ENCODE measurements at regions not wholly inside any gene's neighbourhood (a gene's known extent, or its start where the extent isn't known, plus 50 kb on each side); places are given as distances from the start of the nearest gene placed in this dataset.

DNA sequence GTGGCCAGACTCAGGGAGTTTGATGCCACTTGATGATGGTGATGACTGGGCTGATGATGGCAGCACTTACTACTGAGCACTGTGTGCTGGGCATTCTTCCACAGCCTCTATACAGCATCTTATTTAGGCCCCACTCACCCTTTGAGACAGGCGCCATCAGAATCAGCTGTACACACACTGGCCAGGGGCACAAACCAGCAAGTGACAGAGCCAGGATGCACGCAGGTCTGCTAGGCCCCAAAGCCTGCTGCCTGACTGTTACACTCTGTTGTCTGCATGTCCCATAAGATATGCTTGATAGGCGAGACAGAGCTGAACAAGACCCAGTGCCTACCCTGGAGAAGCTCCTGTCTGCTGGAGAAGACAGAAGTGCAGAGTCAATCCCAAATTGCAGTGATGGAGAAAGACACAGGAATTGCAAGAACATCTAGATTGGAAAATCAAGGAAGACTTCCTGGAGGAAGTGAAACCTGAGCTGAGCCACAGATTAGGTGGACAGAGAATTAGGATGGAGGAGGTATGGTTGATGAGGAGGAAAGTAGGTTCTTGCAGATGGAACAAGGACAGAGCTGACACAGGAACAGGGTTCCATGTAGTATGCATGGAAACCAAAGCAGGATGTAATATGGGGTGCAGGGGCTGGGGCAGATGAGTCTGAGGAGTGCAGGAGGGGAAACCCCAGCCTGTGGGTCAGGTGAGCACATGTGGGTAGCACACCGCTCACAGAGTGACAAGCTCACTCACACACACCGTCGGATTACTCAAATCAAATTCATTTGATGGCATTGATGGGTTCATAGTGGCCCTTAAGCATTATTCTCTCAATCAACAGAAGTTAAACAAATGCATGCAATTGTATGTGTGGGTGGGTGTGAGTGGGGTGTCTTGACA is 117.3 kb downstream of the BEGAIN start:
- no peaks in the 10 kb centered on the region for H3K9me3 Mint-ChIP-seq
- no peaks in the 10 kb centered on the region for H3K27me3 Mint-ChIP-seq (ENCODE audit: low read depth)
- DNase-seq = no peak
- H3K4me3 Mint-ChIP-seq = no peak overlapping the region
- H3K4me1 Mint-ChIP-seq (ENCODE audit: low read depth) = peaks cover 3% of the 10 kb centered on the region
- peaks cover 15% of the 10 kb centered on the region for H3K36me3 Mint-ChIP-seq (ENCODE audit: insufficient read depth)
- peak; percentile 35 to 69 for ATAC-seq

DNA sequence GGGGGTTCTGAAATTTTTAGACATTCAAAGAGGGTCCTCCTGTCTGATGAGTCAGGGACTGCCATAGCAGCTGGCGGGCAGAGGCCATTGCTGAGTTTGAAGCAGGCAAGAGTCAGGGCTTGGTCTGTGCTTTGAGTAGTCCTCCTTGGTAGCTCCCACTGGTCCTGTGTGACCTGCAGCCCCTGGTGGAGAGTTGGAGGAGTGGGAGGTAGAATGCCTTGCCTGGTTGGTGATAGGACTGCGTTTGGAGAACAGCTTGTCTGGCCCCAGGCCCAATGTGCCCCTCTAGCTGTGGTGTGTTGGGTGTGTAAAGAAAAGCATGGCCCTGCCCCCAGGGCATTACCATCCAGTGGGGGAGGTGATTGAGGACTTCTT is 116.7 kb downstream of the BEGAIN start:
- H3K9me3 Mint-ChIP-seq = no peaks in the 10 kb centered on the region
- H3K4me1 Mint-ChIP-seq (ENCODE audit: low read depth) = peaks cover 3% of the 10 kb centered on the region
- peaks cover 19% of the 10 kb centered on the region for H3K36me3 Mint-ChIP-seq (ENCODE audit: insufficient read depth)
- no peak overlapping the region for H3K4me3 Mint-ChIP-seq
- no peaks in the 10 kb centered on the region for H3K27me3 Mint-ChIP-seq (ENCODE audit: low read depth)
- DNase-seq = no peak
- no peak for ATAC-seq

DNA sequence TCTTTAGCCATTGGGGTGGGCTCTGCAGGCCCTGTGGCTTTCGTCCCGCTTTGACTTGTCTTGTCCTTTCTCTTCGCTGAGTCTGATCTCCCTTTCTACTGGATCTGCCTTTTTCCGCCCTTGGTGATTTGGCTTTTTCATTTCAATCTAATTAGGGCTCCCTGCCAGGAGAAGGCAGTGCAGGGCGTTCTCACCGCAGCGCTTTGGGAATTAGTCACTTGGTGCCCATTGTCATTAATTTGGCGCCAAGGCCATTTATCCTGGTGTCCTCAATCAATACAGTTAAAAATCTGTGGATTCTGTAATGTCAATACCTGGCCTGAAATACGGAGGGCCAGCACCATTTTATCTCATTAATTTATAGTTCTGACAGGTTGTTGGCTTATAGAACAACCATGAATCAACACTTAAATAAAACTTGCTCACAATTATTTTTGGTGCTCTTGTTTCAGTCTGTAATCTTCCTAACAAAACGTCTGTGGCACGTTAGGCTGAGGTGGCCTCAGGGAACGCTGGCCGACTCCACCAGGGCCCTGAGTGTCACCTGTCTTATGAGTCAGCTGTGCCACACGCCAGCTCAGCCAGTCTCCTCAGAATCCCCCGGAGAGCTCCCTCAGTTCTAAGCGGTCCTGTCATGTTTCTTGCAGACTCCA is 115.7 kb downstream of the BEGAIN start:
- no peaks in the 10 kb centered on the region for H3K27me3 Mint-ChIP-seq (ENCODE audit: low read depth)
- DNase-seq (no peak), ATAC-seq (no peak)
- no peak overlapping the region for H3K4me3 Mint-ChIP-seq
- no peaks in the 10 kb centered on the region for H3K9me3 Mint-ChIP-seq
- H3K4me1 Mint-ChIP-seq (ENCODE audit: low read depth) = peaks cover 3% of the 10 kb centered on the region
- H3K36me3 Mint-ChIP-seq (ENCODE audit: insufficient read depth) = peaks cover 19% of the 10 kb centered on the region

DNA sequence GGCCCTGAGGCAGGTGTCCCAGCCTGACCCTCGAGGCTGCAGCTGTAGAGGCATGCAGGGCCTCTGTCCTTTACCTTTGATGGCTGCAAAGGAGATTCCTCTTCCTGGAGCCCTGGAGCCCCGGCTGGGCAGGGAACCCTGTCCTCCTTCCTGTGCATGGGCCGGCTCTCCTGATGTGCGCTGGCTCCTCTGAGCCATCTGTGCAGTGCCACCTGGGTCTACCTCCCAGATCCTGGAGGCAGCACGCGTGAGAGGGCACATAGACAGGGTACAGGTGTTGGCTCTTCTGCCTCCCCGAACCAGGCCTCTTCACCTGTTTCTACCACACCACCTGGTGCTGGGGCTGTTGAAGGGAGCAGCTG is 115.1 kb downstream of the BEGAIN start:
- Mint-ChIP-seq H3K36me3 (ENCODE audit: insufficient read depth) (peaks cover 19% of the 10 kb centered on the region), H3K4me3 (no peak overlapping the region), H3K9me3 (no peaks in the 10 kb centered on the region), H3K27me3 (ENCODE audit: low read depth) (no peaks in the 10 kb centered on the region), H3K4me1 (ENCODE audit: low read depth) (peaks cover 3% of the 10 kb centered on the region)
- ATAC-seq = no peak
- no peak for DNase-seq

DNA sequence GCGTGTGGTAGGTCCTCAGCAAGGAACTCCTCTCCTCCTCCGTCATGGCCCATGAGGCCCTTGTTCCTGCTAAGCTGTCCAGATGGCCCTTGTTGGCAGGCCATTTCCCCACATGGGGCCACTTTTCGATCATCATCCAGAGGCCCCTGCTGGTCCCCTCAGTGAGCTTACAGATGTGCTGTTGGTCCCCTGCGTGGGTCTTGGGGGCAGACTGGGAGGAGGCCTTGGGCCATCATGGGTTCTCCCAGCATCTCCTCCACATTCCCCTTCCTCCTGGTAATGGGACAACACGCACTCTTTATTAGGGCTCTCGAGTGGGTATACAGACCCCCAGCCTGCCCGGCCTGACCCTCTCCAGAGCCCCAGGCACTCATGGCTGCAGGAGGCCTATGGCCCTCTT is 114.7 kb downstream of the BEGAIN start:
- DNase-seq (no peak), ATAC-seq (no peak)
- Mint-ChIP-seq H3K4me1 (ENCODE audit: low read depth) (peaks cover 3% of the 10 kb centered on the region), H3K27me3 (ENCODE audit: low read depth) (no peaks in the 10 kb centered on the region), H3K4me3 (no peak overlapping the region), H3K9me3 (no peaks in the 10 kb centered on the region), H3K36me3 (ENCODE audit: insufficient read depth) (peaks cover 19% of the 10 kb centered on the region)

DNA sequence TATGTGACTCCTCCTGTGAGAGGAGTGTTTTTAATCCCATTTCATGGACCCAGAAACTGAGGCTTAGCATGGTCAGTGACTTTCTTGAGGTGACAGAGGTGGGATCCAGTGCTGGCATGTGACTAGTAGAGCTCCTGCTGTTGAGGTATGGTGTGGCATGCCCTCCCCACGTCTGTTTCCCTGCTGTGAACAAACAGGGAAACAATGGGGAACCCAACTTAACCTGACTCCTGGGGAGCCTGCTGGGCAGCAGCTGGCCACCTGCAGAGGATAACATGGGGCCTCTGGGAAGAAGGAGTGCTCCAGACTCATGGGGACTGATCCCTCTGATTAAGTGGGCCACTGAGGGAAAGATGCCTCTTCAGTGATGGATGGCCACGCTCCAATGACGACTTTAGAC is 114.0 kb downstream of the BEGAIN start:
- Mint-ChIP-seq H3K27me3 (ENCODE audit: low read depth) (no peaks in the 10 kb centered on the region), H3K9me3 (no peaks in the 10 kb centered on the region), H3K4me3 (no peak overlapping the region), H3K4me1 (ENCODE audit: low read depth) (peaks cover 3% of the 10 kb centered on the region), H3K36me3 (ENCODE audit: insufficient read depth) (peaks cover 19% of the 10 kb centered on the region)
- ATAC-seq (no peak), DNase-seq (no peak)

DNA sequence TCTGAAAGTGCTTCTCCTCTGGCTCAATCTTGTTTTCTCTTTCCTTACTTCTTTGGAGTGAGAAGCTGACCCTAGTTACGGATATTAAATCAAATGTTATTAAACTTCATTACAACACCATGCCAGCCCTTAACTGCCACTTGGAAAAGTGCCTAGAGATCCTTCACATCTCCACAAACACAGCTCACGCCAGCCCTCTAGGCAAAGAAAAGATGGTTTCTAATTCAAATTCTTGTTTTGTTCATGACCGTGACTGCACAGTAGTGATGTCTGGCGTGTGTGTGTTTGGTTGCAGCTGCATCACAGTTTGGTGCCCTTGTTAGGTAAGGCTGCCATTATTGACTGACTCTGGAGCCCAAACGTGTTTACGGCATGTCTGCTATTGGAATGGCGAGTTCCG is 113.0 kb downstream of the BEGAIN start:
- peaks cover 3% of the 10 kb centered on the region for H3K4me1 Mint-ChIP-seq (ENCODE audit: low read depth)
- ATAC-seq (no peak), DNase-seq (no peak)
- H3K9me3 Mint-ChIP-seq = no peaks in the 10 kb centered on the region
- no peak overlapping the region for H3K4me3 Mint-ChIP-seq
- peaks cover 19% of the 10 kb centered on the region for H3K36me3 Mint-ChIP-seq (ENCODE audit: insufficient read depth)
- no peaks in the 10 kb centered on the region for H3K27me3 Mint-ChIP-seq (ENCODE audit: low read depth)

DNA sequence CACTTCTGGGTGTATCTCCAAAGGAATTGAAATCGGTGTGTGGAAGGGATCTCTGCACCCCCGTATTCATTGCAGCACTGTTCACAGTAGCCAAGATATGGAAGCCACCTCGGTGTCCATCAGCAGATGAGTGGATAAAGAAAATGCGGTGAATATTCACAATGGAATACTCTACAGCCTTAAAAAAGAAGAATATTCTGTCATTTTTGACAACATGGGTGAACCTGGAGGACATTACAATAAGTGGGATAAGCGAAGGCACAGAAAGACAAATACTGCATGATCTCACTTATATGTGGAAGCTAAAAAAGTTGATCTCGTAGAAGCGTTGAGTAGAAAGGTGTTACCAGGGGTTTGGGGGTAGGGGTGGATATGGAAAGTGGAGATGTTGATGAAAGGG is 111.9 kb downstream of the BEGAIN start:
- H3K4me1 Mint-ChIP-seq (ENCODE audit: low read depth) = no peaks in the 10 kb centered on the region
- H3K9me3 Mint-ChIP-seq = no peaks in the 10 kb centered on the region
- H3K27me3 Mint-ChIP-seq (ENCODE audit: low read depth) = no peaks in the 10 kb centered on the region
- H3K4me3 Mint-ChIP-seq = no peak overlapping the region
- peaks cover 14% of the 10 kb centered on the region for H3K36me3 Mint-ChIP-seq (ENCODE audit: insufficient read depth)
- DNase-seq = no peak
- ATAC-seq = no peak

DNA sequence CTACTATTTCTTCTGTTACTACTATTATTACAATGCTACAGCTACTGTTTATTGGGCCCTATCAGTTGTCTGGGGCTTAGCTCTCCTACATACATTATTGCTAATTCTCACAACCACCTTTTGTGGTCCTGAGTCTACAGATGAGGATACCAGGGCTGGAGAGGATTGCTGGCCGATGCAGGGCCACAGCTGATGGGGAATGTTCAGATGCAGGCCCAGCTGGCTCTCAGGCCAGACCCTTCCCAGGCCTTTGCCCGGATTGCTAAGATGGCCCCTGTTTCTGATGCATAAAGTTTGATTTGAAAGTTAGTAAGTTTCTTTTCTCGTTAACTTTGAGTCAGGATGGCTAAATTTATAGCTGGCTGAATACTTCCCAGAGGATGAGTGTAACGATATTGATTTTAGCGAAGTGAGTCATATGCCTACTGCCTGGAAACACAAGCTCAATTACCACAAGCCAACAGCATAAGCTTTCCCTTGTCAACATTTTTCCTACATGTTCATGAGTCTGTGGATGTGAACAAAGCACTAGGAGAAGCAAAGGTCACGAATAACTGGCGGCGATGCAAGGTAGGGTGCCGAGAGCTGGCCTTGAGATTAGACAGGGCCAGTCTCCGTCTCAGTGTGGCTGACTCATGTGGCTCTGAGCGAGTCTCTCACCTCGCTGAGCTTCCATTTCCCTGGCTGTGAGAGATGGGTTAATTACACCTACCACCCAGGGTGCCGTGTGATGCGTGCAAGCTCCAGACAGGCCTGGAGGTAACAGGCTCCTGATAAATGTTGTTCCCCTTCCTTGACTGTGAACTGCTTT is 111.0 kb downstream of the BEGAIN start:
- no peak for DNase-seq
- H3K4me3 Mint-ChIP-seq = no peak overlapping the region
- no peaks in the 10 kb centered on the region for H3K9me3 Mint-ChIP-seq
- no peaks in the 10 kb centered on the region for H3K4me1 Mint-ChIP-seq (ENCODE audit: low read depth)
- ATAC-seq = no peak
- peaks cover 14% of the 10 kb centered on the region for H3K36me3 Mint-ChIP-seq (ENCODE audit: insufficient read depth)
- H3K27me3 Mint-ChIP-seq (ENCODE audit: low read depth) = no peaks in the 10 kb centered on the region

DNA sequence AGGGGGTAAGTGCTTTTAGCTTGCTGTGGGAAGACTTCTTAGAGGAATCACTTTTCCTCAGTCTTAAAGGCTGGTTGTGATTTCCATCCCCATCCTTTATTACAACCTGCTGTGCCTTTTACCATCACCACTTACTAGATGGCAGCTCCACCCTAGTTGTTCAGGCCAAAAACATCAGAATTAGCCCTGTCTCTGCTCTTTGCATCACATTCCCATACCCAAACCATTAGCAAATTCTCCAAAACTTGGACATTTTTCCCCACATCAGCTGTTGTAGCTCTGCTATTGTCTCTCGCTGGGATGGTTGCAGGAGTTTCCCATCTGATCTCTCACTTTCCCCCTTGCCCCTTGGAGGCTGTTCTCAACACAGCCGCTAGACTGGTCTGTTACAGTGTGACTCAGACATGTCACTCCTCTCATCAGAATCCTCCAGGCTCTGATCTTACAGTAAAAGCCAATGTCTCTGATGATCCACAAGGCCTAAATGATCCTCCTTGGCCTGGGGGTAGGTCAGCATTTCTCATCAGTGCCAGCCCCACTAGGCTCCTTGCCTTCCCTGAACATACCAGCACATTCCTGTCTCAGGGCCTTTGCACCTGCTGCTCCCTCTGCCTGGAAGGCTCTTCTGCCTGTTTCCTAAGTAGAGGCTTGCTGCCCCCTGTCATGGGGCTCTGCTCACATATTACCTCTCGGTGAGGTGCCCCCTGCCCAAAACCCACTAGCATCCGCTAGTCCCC is 102.5 kb downstream of the BEGAIN start:
- Mint-ChIP-seq H3K4me1 (ENCODE audit: low read depth) (peaks cover 19% of the 10 kb centered on the region), H3K27me3 (ENCODE audit: low read depth) (no peaks in the 10 kb centered on the region), H3K36me3 (ENCODE audit: insufficient read depth) (peaks cover 23% of the 10 kb centered on the region), H3K4me3 (no peak overlapping the region), H3K9me3 (no peaks in the 10 kb centered on the region)
- ATAC-seq (no peak), DNase-seq (no peak)

DNA sequence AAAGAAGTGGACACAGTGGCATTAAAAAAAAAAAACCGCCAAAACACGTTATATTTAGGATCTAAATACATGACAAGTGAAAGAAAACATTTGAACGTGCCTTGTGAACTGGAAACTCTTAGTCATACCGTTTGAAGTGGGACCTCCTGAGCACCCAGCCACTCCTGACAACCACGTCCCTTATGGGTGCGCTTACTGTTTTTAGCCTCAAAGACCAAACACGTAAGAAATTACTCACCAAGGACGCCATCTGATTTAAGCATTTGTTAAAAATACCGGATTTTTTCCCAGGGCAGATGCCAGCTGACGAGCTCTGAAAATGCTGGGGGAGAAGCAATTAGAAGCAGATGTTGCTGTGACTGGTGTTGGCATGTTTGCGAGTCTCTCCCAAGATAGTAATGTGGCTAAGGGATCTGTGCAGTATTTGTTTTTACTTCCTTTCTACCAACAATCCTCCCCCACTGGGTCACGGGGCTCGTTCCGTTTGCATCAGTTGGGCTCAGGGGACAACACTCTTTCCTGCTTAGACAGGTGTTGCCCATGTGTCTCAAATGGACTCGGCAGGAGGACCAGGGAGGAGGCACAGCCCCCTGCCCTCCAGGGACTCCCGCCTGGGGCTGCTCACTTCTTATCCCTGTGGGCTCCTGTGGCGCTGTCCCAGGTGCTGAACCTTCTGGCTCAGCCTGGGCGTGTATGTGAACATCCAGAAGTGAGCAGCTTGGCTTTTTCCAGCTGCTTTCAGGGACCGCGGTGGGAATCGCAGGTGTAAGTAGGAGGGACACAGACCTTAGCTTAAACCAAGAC is 101.0 kb downstream of the BEGAIN start:
- DNase-seq (peak; percentile 38), ATAC-seq (peak; percentile 51 to 73)
- no peaks in the 10 kb centered on the region for H3K9me3 Mint-ChIP-seq
- H3K4me1 Mint-ChIP-seq (ENCODE audit: low read depth) = peaks cover 19% of the 10 kb centered on the region
- H3K27me3 Mint-ChIP-seq (ENCODE audit: low read depth) = no peaks in the 10 kb centered on the region
- H3K4me3 Mint-ChIP-seq = no peak overlapping the region
- peaks cover 23% of the 10 kb centered on the region for H3K36me3 Mint-ChIP-seq (ENCODE audit: insufficient read depth)

Data from activated T-cell treated with anti-CD3 and anti-CD28 coated beads, Interleukin-2, amount 50 U/mL, for 4 hours (primary cell).